ENCODE measurements at regions not wholly inside any gene's neighbourhood (a gene's known extent, or its start where the extent isn't known, plus 50 kb on each side); places are given as distances from the start of the nearest gene placed in this dataset.

DNA sequence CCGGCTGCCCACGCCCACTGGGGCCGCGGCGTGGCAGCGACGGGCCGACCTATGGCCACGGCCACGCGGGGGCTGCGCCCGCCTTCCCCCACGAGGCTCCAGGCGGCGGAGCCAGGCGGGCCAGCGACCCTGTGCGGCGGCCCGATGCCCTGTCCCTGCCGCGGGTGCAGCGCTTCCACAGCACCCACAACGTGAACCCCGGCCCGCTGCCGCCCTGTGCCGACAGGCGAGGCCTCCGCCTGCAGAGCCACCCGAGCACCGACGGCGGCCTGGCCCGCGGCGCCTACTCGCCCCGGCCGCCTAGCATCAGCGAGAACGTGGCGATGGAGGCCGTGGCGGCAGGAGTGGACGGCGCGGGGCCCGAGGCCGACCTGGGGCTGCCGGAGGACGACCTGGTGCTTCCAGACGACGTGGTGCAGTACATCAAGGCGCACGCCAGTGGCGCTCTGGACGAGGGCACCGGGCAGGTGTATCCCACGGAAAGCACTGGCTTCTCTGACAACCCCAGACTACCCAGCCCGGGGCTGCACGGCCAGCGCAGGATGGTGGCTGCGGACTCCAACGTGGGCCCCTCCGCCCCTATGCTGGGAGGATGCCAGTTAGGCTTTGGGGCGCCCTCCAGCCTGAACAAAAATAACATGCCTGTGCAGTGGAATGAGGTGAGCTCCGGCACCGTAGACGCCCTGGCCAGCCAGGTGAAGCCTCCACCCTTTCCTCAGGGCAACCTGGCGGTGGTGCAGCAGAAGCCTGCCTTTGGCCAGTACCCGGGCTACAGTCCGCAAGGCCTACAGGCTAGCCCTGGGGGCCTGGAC lies 253.2 kb downstream of the GLI2 start:
- H3K4me3 ChIP-seq (ENCODE audit: low read length), result no peak overlapping the region
- no peaks in the 10 kb centered on the region for H3K27me3 ChIP-seq (ENCODE audit: control insufficient read depth in 2 of 2, insufficient read depth in 2 of 2, low read length in 2 of 2)
- ChIA-PET CTCF (no interaction called here), POLR2A (no interaction called here)
- no peaks in the 10 kb centered on the region for H3K9me3 ChIP-seq (ENCODE audit: control insufficient read depth in 2 of 3, low read length in 3 of 3)
- Mint-ChIP-seq H3K36me3 (no peaks in the 10 kb centered on the region), H3K27me3 (peaks cover 0 to 5% (median 0%) of the 10 kb centered on the region in 5 donors), H3K9me3 (peaks cover 0 to 3% (median 0%) of the 10 kb centered on the region in 11 donors), H3K27ac (no peak overlapping the region), H3K4me1 (no peaks in the 10 kb centered on the region), H3K4me3 (no peak overlapping the region)
- DNase-seq (peak in 1 of 9 donors; percentile 17), ATAC-seq (no peak)
- H3K36me3 ChIP-seq (ENCODE audit: control insufficient read depth in 2 of 3, insufficient read depth in 3 of 3, low read length in 3 of 3), result no peaks in the 10 kb centered on the region
- no peak overlapping the region for H3K27ac ChIP-seq (ENCODE audit: low read depth, low read length)
- intact Hi-C loops (cut with micrococcal nuclease), result no loop called here
- H3K4me1 ChIP-seq (ENCODE audit: control insufficient read depth in 2 of 2, insufficient read depth in 2 of 2, low read length in 2 of 2), result no peaks in the 10 kb centered on the region

DNA sequence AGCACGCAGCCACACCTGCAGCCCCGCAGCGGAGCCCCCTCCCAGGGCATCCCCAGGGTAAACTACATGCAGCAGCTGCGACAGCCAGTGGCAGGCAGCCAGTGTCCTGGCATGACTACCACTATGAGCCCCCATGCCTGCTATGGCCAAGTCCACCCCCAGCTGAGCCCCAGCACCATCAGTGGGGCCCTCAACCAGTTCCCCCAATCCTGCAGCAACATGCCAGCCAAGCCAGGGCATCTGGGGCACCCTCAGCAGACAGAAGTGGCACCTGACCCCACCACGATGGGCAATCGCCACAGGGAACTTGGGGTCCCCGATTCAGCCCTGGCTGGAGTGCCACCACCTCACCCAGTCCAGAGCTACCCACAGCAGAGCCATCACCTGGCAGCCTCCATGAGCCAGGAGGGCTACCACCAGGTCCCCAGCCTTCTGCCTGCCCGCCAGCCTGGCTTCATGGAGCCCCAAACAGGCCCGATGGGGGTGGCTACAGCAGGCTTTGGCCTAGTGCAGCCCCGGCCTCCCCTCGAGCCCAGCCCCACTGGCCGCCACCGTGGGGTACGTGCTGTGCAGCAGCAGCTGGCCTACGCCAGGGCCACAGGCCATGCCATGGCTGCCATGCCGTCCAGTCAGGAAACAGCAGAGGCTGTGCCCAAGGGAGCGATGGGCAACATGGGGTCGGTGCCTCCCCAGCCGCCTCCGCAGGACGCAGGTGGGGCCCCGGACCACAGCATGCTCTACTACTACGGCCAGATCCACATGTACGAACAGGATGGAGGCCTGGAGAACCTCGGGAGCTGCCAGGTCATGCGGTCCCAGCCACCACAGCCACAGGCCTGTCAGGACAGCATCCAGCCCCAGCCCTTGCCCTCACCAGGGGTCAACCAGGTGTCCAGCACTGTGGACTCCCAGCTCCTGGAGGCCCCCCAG lies 254.1 kb downstream of the GLI2 start:
- Mint-ChIP-seq H3K4me3 (no peak overlapping the region), H3K4me1 (no peaks in the 10 kb centered on the region), H3K27me3 (peaks cover 0 to 10% (median 0%) of the 10 kb centered on the region in 5 donors), H3K36me3 (no peaks in the 10 kb centered on the region), H3K27ac (no peak overlapping the region), H3K9me3 (peaks cover 0 to 5% (median 0%) of the 10 kb centered on the region in 11 donors)
- Histone ChIP-seq H3K27ac (ENCODE audit: low read depth, low read length) (no peak overlapping the region), H3K4me3 (ENCODE audit: low read length) (no peak overlapping the region), H3K27me3 (ENCODE audit: control insufficient read depth in 2 of 2, insufficient read depth in 2 of 2, low read length in 2 of 2) (no peaks in the 10 kb centered on the region), H3K36me3 (ENCODE audit: control insufficient read depth in 2 of 3, insufficient read depth in 3 of 3, low read length in 3 of 3) (no peaks in the 10 kb centered on the region), H3K9me3 (ENCODE audit: control insufficient read depth in 2 of 3, low read length in 3 of 3) (no peaks in the 10 kb centered on the region), H3K4me1 (ENCODE audit: control insufficient read depth in 2 of 2, insufficient read depth in 2 of 2, low read length in 2 of 2) (no peaks in the 10 kb centered on the region)
- ChIA-PET CTCF (no interaction called here), POLR2A (no interaction called here)
- DNase-seq (no peak), ATAC-seq (no peak)
- intact Hi-C loops (cut with micrococcal nuclease), result no loop called here

DNA sequence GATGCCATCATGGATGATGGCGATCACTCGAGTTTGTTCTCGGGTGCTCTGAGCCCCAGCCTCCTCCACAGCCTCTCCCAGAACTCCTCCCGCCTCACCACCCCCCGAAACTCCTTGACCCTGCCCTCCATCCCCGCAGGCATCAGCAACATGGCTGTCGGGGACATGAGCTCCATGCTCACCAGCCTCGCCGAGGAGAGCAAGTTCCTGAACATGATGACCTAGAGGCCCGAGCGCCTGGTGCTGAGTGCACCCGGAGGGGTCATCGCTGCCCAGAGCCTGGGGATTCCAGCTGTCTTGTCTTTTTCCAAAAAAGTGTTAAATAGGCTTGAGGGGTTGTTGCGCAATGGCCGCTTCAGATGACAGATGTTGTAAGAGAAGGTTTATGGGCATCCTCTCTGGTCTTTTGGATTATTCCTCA lies 254.8 kb downstream of the GLI2 start:
- Mint-ChIP-seq H3K27me3 (peaks cover 0 to 10% (median 0%) of the 10 kb centered on the region in 5 donors), H3K27ac (no peak overlapping the region), H3K4me1 (no peaks in the 10 kb centered on the region), H3K4me3 (no peak overlapping the region), H3K36me3 (no peaks in the 10 kb centered on the region), H3K9me3 (peaks cover 0 to 5% (median 0%) of the 10 kb centered on the region in 11 donors)
- Histone ChIP-seq H3K27me3 (ENCODE audit: control insufficient read depth in 2 of 2, insufficient read depth in 2 of 2, low read length in 2 of 2) (no peaks in the 10 kb centered on the region), H3K4me3 (ENCODE audit: low read length) (no peak overlapping the region), H3K4me1 (ENCODE audit: control insufficient read depth in 2 of 2, insufficient read depth in 2 of 2, low read length in 2 of 2) (no peaks in the 10 kb centered on the region), H3K27ac (ENCODE audit: low read depth, low read length) (no peak overlapping the region), H3K9me3 (ENCODE audit: control insufficient read depth in 2 of 3, low read length in 3 of 3) (no peaks in the 10 kb centered on the region), H3K36me3 (ENCODE audit: control insufficient read depth in 2 of 3, insufficient read depth in 3 of 3, low read length in 3 of 3) (no peaks in the 10 kb centered on the region)
- intact Hi-C loops (cut with micrococcal nuclease), result no loop called here
- ChIA-PET POLR2A (no interaction called here), CTCF (no interaction called here)
- ATAC-seq, result no peak
- no peak for DNase-seq

DNA sequence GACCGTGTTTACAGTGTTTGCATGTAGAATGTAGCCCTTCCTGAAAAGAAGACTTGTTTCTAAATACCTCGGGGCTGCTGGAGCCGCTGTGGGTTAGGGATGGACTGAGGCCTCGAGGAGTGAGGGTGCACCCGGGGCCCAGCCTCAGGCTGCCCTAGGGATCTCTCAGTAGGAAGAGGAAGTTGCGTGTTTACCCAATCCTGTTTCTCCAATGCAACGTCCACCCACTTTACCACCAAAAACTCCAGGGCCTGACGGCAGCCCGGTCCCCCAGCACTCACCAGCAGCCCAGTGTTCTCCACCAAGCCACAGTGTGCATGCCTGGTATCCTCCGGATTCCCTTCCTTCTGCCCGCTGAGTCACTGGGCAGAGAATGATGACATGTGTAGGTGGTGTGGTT lies 255.8 kb downstream of the GLI2 start:
- H3K4me1 ChIP-seq (ENCODE audit: control insufficient read depth in 2 of 2, insufficient read depth in 2 of 2, low read length in 2 of 2), result no peaks in the 10 kb centered on the region
- ATAC-seq (no peak), DNase-seq (no peak)
- ChIA-PET POLR2A (no interaction called here), CTCF (no interaction called here)
- H3K9me3 ChIP-seq (ENCODE audit: control insufficient read depth in 2 of 3, low read length in 3 of 3), result no peaks in the 10 kb centered on the region
- H3K4me1 Mint-ChIP-seq, result no peaks in the 10 kb centered on the region
- no peak overlapping the region for H3K4me3 ChIP-seq (ENCODE audit: low read length)
- peaks cover 0 to 10% (median 0%) of the 10 kb centered on the region in 5 donors for H3K27me3 Mint-ChIP-seq
- H3K36me3 Mint-ChIP-seq, result no peaks in the 10 kb centered on the region
- no peak overlapping the region for H3K4me3 Mint-ChIP-seq
- H3K27ac ChIP-seq (ENCODE audit: low read depth, low read length), result no peak overlapping the region
- intact Hi-C loops (cut with micrococcal nuclease), result no loop called here
- H3K27ac Mint-ChIP-seq, result no peak overlapping the region
- H3K36me3 ChIP-seq (ENCODE audit: control insufficient read depth in 2 of 3, insufficient read depth in 3 of 3, low read length in 3 of 3), result no peaks in the 10 kb centered on the region
- peaks cover 0 to 5% (median 0%) of the 10 kb centered on the region in 11 donors for H3K9me3 Mint-ChIP-seq
- H3K27me3 ChIP-seq (ENCODE audit: control insufficient read depth in 2 of 2, insufficient read depth in 2 of 2, low read length in 2 of 2), result no peaks in the 10 kb centered on the region

DNA sequence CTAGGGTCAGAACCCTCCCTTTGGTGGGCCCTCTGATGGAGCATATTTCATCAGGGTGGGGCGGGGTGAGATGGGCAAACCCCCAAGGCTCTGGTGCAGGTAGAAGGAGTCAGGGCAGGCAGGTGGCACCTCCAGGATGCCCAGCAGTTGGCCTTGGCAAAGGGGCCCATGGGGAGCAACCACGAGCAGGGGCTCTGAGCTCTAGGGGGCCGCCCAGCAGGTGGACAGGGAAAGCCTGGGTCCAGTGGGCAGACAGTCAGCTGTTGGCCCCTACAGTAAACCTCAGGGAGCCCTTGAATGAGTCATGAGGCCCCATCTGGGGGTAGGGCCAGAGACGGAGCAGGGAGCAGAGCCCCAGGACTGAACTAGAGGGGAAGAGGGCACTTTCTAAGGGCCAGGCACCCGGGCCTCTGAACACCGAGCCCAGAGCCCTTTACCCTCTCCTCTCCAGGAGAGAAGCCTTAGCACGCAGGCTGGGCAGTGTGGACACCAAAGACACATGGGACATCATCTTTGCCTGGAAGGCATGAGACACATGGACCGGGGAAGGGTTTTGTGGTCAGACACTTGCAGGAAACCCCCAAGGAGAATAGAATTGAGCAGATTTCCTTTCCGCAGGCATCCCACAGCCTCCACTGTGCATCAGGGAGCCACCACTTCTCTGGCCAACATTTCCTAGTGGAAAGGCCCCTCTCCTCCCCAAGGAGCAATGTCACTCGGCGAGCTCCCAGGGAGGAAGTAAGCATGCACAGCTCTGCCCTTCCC lies 257.3 kb downstream of the GLI2 start:
- Histone ChIP-seq H3K4me1 (ENCODE audit: control insufficient read depth in 2 of 2, insufficient read depth in 2 of 2, low read length in 2 of 2) (no peaks in the 10 kb centered on the region), H3K27ac (ENCODE audit: low read depth, low read length) (no peak overlapping the region), H3K4me3 (ENCODE audit: low read length) (no peak overlapping the region), H3K27me3 (ENCODE audit: control insufficient read depth in 2 of 2, insufficient read depth in 2 of 2, low read length in 2 of 2) (no peaks in the 10 kb centered on the region), H3K36me3 (ENCODE audit: control insufficient read depth in 2 of 3, insufficient read depth in 3 of 3, low read length in 3 of 3) (no peaks in the 10 kb centered on the region), H3K9me3 (ENCODE audit: control insufficient read depth in 2 of 3, low read length in 3 of 3) (no peaks in the 10 kb centered on the region)
- DNase-seq (no peak), ATAC-seq (no peak)
- intact Hi-C loops (cut with micrococcal nuclease), result no loop called here
- no peak overlapping the region for H3K4me3 Mint-ChIP-seq
- no peaks in the 10 kb centered on the region for H3K36me3 Mint-ChIP-seq
- CTCF ChIA-PET, result no interaction called here
- peaks cover 0 to 13% (median 3%) of the 10 kb centered on the region in 5 donors for H3K27me3 Mint-ChIP-seq
- H3K9me3 Mint-ChIP-seq, result peaks cover 0 to 3% (median 0%) of the 10 kb centered on the region in 11 donors
- H3K4me1 Mint-ChIP-seq, result no peaks in the 10 kb centered on the region
- no peak overlapping the region for H3K27ac Mint-ChIP-seq
- POLR2A ChIA-PET, result no interaction called here

DNA sequence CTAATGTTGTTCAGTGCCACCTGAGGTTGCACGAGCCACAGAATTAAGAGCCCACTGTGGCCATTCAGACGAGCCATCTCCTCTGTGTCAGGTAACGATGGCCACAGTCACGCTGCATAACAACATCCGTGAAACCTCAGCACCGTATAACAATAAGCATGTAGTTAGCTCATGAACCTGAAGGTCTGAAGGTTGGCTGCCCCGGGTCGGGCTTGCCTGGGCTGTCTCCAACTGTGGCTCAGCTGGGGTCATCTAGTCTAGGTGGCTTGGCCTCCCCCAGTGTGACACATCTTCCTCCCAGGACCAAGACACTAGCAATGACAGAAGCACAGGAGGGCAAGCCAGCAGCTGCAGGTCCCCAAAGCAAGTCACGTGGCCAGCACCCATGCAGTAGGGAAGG lies 258.0 kb downstream of the GLI2 start:
- peaks cover 0 to 13% (median 3%) of the 10 kb centered on the region in 5 donors for H3K27me3 Mint-ChIP-seq
- intact Hi-C loops (cut with micrococcal nuclease), result no loop called here
- no peaks in the 10 kb centered on the region for H3K4me1 ChIP-seq (ENCODE audit: control insufficient read depth in 2 of 2, insufficient read depth in 2 of 2, low read length in 2 of 2)
- no peaks in the 10 kb centered on the region for H3K36me3 ChIP-seq (ENCODE audit: control insufficient read depth in 2 of 3, insufficient read depth in 3 of 3, low read length in 3 of 3)
- H3K9me3 ChIP-seq (ENCODE audit: control insufficient read depth in 2 of 3, low read length in 3 of 3), result no peaks in the 10 kb centered on the region
- no peak overlapping the region for H3K4me3 Mint-ChIP-seq
- peaks cover 0 to 3% (median 0%) of the 10 kb centered on the region in 11 donors for H3K9me3 Mint-ChIP-seq
- ChIA-PET POLR2A (no interaction called here), CTCF (no interaction called here)
- H3K4me3 ChIP-seq (ENCODE audit: low read length), result no peak overlapping the region
- no peaks in the 10 kb centered on the region for H3K27me3 ChIP-seq (ENCODE audit: control insufficient read depth in 2 of 2, insufficient read depth in 2 of 2, low read length in 2 of 2)
- H3K36me3 Mint-ChIP-seq, result no peaks in the 10 kb centered on the region
- no peak for ATAC-seq
- no peak for DNase-seq
- no peaks in the 10 kb centered on the region for H3K4me1 Mint-ChIP-seq
- H3K27ac ChIP-seq (ENCODE audit: low read depth, low read length), result no peak overlapping the region
- no peak overlapping the region for H3K27ac Mint-ChIP-seq

Measured in naive thymus-derived CD4-positive, alpha-beta T cell (primary cell).